CD8-positive, alpha-beta memory T cell (primary cell): ENCODE measurements at regions not wholly inside any gene's neighbourhood (a gene's known extent, or its start where the extent isn't known, plus 50 kb on each side); places are given as distances from the start of the nearest gene placed in this dataset.

Experiments
- CTCF ChIA-PET: fragments of 350-600 bp; sonication (Branson Sonifier 250); formaldehyde crosslinking; loops from one replicate; lab custom pipeline; 2021; ENCODE audit warnings: antibody characterized with exemption; lab: Charles Lee
- POLR2A ChIA-PET: fragments of 350-600 bp; sonication (Branson Sonifier 250); formaldehyde crosslinking; loops from one replicate; lab custom pipeline; 2021; ENCODE audit warnings: antibody characterized with exemption; lab: Charles Lee
- DNase-seq, 5 donors: peaks; one replicate each; pipeline versions ENCODE4 v3.0.0 to v3.0.0-alpha.2; 2020 to 2022; ENCODE audit warnings: mixed read lengths in 1 of 5
- H3K27ac ChIP-seq: one replicate; pipeline ENCODE4 v1.7.0; 2013; ENCODE audit warnings: low read depth, mild to moderate bottlenecking, low read length, moderate library complexity
- H3K27me3 ChIP-seq: 2 replicates; pipeline ENCODE4 v1.7.0; 2013; ENCODE audit warnings: low read length, mild to moderate bottlenecking; ENCODE audit not compliant: insufficient read depth, poor library complexity, severe bottlenecking
- H3K36me3 ChIP-seq: 2 replicates; pipeline ENCODE4 v1.7.0; 2013; ENCODE audit warnings: mild to moderate bottlenecking, low read length, moderate library complexity; ENCODE audit not compliant: insufficient read depth
- H3K4me1 ChIP-seq: 2 replicates; pipeline ENCODE4 v1.7.0; 2013; ENCODE audit warnings: mild to moderate bottlenecking, low read length, moderate library complexity; ENCODE audit not compliant: insufficient read depth
- H3K4me3 ChIP-seq: 2 replicates; pipeline ENCODE4 v1.7.0; 2013; ENCODE audit warnings: mild to moderate bottlenecking, low read length
- H3K9me3 ChIP-seq: 2 replicates; pipeline ENCODE4 v1.7.0; 2013; ENCODE audit warnings: mild to moderate bottlenecking, low read length
- H3K27ac Mint-ChIP-seq, 8 donors: one replicate each; pipeline ENCODE4 v1.8.0; 2020 to 2021; ENCODE audit warnings: mixed read lengths in 8 of 8, mild to moderate bottlenecking in 6 of 8, inconsistent platforms in 3 of 8, moderate library complexity in 3 of 8
- H3K27me3 Mint-ChIP-seq, 2 donors: one replicate each; pipeline ENCODE4 v1.8.0; 2020 to 2021; ENCODE audit warnings: mixed read lengths in 2 of 2, mild to moderate bottlenecking in 1 of 2, moderate library complexity in 1 of 2
- H3K36me3 Mint-ChIP-seq, 3 donors: one replicate each; pipeline ENCODE4 v1.8.0; 2020 to 2021; ENCODE audit warnings: mixed read lengths in 3 of 3, inconsistent platforms in 1 of 3, mild to moderate bottlenecking in 1 of 3
- H3K4me1 Mint-ChIP-seq, 3 donors: one replicate each; pipeline ENCODE4 v1.8.0; 2020 to 2021; ENCODE audit warnings: mixed read lengths in 3 of 3, inconsistent platforms in 1 of 3, mild to moderate bottlenecking in 1 of 3
- H3K4me3 Mint-ChIP-seq, 7 donors: one replicate each; pipeline ENCODE4 v1.8.0; 2020 to 2021; ENCODE audit warnings: mixed read lengths in 7 of 7, mild to moderate bottlenecking in 6 of 7, moderate library complexity in 4 of 7, inconsistent platforms in 2 of 7
- H3K9me3 Mint-ChIP-seq, 5 donors: one replicate each; pipeline ENCODE4 v1.8.0; 2020 to 2022; ENCODE audit warnings: mixed read lengths in 5 of 5, mild to moderate bottlenecking in 3 of 5, moderate library complexity in 2 of 5, inconsistent platforms in 1 of 5

DNA sequence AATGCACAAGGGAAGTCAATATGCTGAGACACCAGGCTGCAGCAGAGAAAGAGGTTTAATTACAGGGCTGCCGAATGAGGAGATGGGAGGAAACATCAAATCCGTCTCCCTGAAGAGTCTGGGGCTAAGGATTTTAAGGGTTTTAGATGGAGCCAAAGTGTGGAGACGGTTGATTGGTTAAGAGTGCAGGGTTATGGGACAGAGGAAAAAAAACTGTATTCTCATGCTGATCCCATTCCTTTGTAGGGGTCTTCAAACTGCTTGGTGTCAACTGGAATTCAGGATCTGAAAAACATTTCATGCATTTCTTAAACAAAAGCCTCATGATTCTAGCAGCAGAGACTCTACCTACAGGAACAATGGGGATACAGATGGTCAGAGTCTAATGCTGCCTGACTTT lies 96.1 kb upstream of the SYNDIG1 start:
- DNase-seq, result no peak
- POLR2A ChIA-PET, result no interaction called here
- CTCF ChIA-PET, result no interaction called here
- Histone ChIP-seq H3K4me1 (no peaks in the 10 kb centered on the region), H3K4me3 (no peak overlapping the region), H3K36me3 (no peaks in the 10 kb centered on the region), H3K27me3 (no peaks in the 10 kb centered on the region), H3K9me3 (no peaks in the 10 kb centered on the region), H3K27ac (no peak overlapping the region)
- H3K9me3 Mint-ChIP-seq, result no peaks in the 10 kb centered on the region
- H3K4me3 Mint-ChIP-seq, result no peak overlapping the region
- H3K27me3 Mint-ChIP-seq, result peaks cover 0 to 3% of the 10 kb centered on the region in 2 donors
- H3K36me3 Mint-ChIP-seq, result no peaks in the 10 kb centered on the region
- no peaks in the 10 kb centered on the region for H3K4me1 Mint-ChIP-seq
- no peak overlapping the region for H3K27ac Mint-ChIP-seq

DNA sequence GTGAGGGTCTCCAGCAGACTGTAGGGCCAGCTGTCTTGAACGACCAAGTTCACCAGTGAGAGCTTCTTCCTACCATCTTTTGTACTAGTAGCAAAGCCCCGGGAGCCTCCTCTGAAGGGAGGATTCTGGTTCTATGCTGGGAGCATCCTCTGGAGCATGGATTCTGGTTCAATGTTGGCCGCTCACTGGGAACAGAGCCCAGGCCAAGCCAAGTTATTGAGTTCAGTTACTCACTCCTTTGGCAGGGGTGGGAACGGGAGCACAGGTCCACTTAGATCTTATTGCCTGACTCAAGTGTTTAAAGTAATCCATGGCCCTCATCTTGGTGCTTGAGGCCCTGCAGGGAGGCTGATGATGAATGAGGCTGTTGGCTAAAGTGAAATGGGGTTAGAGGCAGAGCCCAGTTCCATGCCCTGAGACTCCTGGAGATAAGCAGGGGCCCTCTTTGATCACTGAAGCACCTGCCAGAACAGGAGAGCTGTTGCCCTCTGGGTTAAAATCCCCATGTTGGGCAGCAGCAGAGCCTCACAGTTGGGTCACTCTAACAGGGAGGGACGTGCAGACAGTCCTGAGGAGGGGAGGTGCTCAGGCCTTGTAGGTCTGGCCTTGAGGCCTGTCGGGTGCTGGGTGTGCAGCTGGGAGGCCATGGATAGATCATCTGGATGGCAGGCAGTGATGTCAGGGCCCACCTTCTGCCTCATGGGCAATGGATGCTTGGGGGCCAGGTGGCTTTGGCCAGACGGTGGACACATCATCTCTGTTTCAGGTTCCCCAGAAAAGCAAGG lies 98.3 kb upstream of the SYNDIG1 start:
- H3K27ac Mint-ChIP-seq, result no peak overlapping the region
- Histone ChIP-seq H3K27ac (no peak overlapping the region), H3K27me3 (no peaks in the 10 kb centered on the region), H3K4me1 (no peaks in the 10 kb centered on the region), H3K9me3 (no peaks in the 10 kb centered on the region), H3K36me3 (no peaks in the 10 kb centered on the region), H3K4me3 (no peak overlapping the region)
- POLR2A ChIA-PET, result no interaction called here
- CTCF ChIA-PET, result no interaction called here
- H3K4me3 Mint-ChIP-seq, result no peak overlapping the region
- H3K36me3 Mint-ChIP-seq, result no peaks in the 10 kb centered on the region
- H3K9me3 Mint-ChIP-seq, result no peaks in the 10 kb centered on the region
- no peak for DNase-seq
- H3K27me3 Mint-ChIP-seq, result peaks cover 0 to 3% of the 10 kb centered on the region in 2 donors
- no peaks in the 10 kb centered on the region for H3K4me1 Mint-ChIP-seq

DNA sequence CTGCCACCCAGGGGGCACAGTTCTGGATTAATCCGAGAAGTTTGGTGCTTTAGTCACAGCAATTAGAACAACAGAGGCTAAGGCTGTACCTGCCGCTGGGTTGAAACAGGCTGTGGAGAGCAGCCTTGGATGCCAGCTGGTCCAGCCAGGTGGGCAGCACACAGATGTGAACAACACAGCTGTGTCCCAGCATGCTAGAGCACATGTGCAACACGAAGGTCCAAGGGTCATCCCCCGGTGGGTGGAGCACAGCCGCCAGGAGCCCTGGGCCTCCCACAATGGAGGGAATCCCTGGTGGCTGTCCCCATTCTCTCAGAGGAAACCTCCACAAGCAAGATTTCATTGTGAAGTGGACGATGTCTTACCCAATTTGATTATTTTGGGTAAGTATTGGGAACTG lies 99.2 kb upstream of the SYNDIG1 start:
- no peaks in the 10 kb centered on the region for H3K27me3 ChIP-seq
- H3K9me3 ChIP-seq, result no peaks in the 10 kb centered on the region
- Mint-ChIP-seq H3K27ac (no peak overlapping the region), H3K4me3 (no peak overlapping the region), H3K27me3 (peaks cover 0 to 3% of the 10 kb centered on the region in 2 donors), H3K36me3 (no peaks in the 10 kb centered on the region), H3K4me1 (no peaks in the 10 kb centered on the region), H3K9me3 (no peaks in the 10 kb centered on the region)
- DNase-seq, result no peak
- no peak overlapping the region for H3K27ac ChIP-seq
- POLR2A ChIA-PET, result no interaction called here
- CTCF ChIA-PET, result no interaction called here
- H3K4me1 ChIP-seq, result no peaks in the 10 kb centered on the region
- H3K36me3 ChIP-seq, result no peaks in the 10 kb centered on the region
- no peak overlapping the region for H3K4me3 ChIP-seq

DNA sequence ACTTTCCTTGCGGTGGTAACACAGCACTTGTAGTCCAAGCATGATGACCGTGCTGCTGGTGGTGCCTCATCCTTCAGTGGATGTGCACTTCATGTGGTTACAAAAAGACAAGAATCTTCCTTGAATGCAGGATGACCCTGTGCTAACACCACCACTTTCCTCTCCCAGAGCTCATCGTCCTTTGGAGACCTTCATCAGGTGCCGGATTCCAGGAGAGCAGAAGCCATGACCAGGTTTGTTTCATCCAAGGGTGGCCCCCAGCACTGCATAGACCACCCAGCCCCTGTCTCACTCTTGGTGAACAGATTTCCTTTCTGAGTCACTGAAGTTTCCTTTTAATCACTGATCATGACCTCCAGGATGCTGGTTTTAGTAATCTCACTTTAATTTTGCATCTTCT lies 101.2 kb upstream of the SYNDIG1 start:
- no peaks in the 10 kb centered on the region for H3K9me3 ChIP-seq
- CTCF ChIA-PET, result no interaction called here

DNA sequence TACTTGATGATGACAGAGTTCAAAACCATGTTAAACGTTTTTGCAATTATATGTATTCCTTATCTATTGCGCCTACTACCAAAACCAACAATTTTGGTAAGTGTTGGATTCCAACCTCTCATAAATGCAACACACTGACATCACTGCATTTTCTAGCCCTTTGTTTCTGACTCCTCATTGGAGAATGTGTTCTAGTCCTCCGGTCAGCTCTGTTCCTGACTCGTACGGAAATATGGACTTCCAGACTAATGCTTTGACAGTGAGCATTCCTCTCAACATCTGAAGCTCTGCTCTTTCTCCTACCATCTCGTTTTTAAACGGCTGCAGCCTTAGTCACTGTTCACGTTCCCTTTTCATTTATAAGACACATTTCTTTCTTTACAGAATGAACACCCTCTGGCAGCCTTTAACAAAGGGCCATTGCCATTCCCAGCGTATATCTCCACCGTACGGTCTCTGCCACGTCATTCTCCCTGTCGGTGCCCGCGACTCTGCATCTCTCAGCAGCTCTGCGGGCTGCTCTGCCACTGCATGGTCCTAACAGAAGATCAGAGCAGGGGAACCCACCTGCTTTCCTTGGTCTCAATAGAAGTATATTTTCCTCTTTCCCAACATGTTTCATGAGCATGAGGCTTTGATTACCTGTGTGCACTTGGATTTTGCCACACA lies 103.0 kb upstream of the SYNDIG1 start:
- Mint-ChIP-seq H3K4me3 (no peak overlapping the region), H3K27ac (no peak overlapping the region), H3K36me3 (no peaks in the 10 kb centered on the region), H3K4me1 (no peaks in the 10 kb centered on the region), H3K9me3 (peaks cover 0 to 3% (median 3%) of the 10 kb centered on the region in 5 donors), H3K27me3 (no peaks in the 10 kb centered on the region)
- ChIA-PET POLR2A (no interaction called here), CTCF (interaction anchor here (1.6 kb wide), 1 partner anchor 10 kb away, joined by 4 read pairs; no protein-coding TSS in a partner anchor)
- Histone ChIP-seq H3K36me3 (no peaks in the 10 kb centered on the region), H3K4me3 (no peak overlapping the region), H3K9me3 (no peaks in the 10 kb centered on the region), H3K4me1 (no peaks in the 10 kb centered on the region), H3K27ac (no peak overlapping the region), H3K27me3 (no peaks in the 10 kb centered on the region)
- no peak for DNase-seq

More for the DNA sequence above, 101.2 kb upstream of the SYNDIG1 start:
- Mint-ChIP-seq H3K27ac (no peak overlapping the region), H3K9me3 (no peaks in the 10 kb centered on the region), H3K36me3 (no peaks in the 10 kb centered on the region), H3K27me3 (peaks cover 0 to 3% of the 10 kb centered on the region in 2 donors), H3K4me1 (no peaks in the 10 kb centered on the region), H3K4me3 (no peak overlapping the region)
- Histone ChIP-seq H3K36me3 (no peaks in the 10 kb centered on the region), H3K4me3 (no peak overlapping the region), H3K27me3 (no peaks in the 10 kb centered on the region), H3K4me1 (no peaks in the 10 kb centered on the region), H3K27ac (no peak overlapping the region)
- DNase-seq, result no peak
- POLR2A ChIA-PET, result no interaction called here

DNA sequence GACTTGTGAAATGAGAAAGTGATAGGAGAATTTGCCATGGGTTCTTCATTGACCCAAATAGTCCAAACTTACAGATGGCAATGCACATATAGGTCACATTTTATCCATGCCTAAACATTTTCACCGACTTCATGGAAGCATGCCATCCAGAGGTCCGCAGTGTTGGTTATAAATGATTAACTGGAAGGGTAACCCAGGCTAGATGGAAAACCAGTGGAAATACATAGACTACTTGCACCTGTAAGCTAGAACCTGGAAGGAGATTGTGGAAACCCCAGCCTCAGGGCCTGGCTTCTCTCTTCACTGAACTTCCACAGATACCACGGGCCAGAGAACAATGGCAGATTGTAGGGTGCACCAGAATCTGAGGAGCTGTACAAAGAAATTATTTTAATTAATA lies 103.8 kb upstream of the SYNDIG1 start:
- Mint-ChIP-seq H3K4me3 (no peak overlapping the region), H3K4me1 (no peaks in the 10 kb centered on the region), H3K27me3 (peaks cover 0 to under 1% of the 10 kb centered on the region in 2 donors), H3K36me3 (no peaks in the 10 kb centered on the region), H3K9me3 (peaks cover 0 to 3% (median 3%) of the 10 kb centered on the region in 5 donors), H3K27ac (no peak overlapping the region)
- no peaks in the 10 kb centered on the region for H3K9me3 ChIP-seq
- no peaks in the 10 kb centered on the region for H3K27me3 ChIP-seq
- ChIA-PET CTCF (interaction anchor here (1.6 kb wide), 1 partner anchor 10 kb away, joined by 4 read pairs; no protein-coding TSS in a partner anchor), POLR2A (no interaction called here)
- no peaks in the 10 kb centered on the region for H3K36me3 ChIP-seq
- H3K27ac ChIP-seq, result no peak overlapping the region
- H3K4me1 ChIP-seq, result no peaks in the 10 kb centered on the region
- DNase-seq, result no peak
- H3K4me3 ChIP-seq, result no peak overlapping the region

DNA sequence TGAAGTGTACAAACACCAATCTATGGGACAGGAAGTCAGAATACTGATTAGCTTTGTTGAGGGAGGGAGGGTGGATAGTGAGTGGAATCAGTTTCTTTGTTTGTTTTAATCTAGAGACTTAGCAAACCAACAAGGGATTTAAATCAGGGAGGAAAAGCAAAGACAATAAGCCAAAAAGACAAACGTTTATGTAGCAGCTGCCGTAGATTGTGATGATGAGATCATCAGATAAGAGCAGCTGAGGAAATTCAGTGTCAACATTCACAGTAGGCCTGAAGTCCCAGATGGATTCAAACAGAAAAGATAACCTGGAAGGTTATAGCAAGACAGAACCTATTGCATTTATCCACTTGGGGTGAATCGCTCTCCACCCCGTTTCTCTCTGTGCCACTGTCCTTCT lies 104.9 kb upstream of the SYNDIG1 start:
- no peak for DNase-seq
- ChIA-PET CTCF (no interaction called here), POLR2A (no interaction called here)
- Histone ChIP-seq H3K4me3 (no peak overlapping the region), H3K4me1 (no peaks in the 10 kb centered on the region), H3K27ac (no peak overlapping the region), H3K9me3 (no peaks in the 10 kb centered on the region), H3K36me3 (no peaks in the 10 kb centered on the region), H3K27me3 (no peaks in the 10 kb centered on the region)
- no peaks in the 10 kb centered on the region for H3K4me1 Mint-ChIP-seq
- no peak overlapping the region for H3K27ac Mint-ChIP-seq
- peaks cover 3 to 4% of the 10 kb centered on the region in 2 donors for H3K27me3 Mint-ChIP-seq
- H3K36me3 Mint-ChIP-seq, result no peaks in the 10 kb centered on the region
- H3K4me3 Mint-ChIP-seq, result no peak overlapping the region
- peaks cover 0 to 3% (median 3%) of the 10 kb centered on the region in 5 donors for H3K9me3 Mint-ChIP-seq

DNA sequence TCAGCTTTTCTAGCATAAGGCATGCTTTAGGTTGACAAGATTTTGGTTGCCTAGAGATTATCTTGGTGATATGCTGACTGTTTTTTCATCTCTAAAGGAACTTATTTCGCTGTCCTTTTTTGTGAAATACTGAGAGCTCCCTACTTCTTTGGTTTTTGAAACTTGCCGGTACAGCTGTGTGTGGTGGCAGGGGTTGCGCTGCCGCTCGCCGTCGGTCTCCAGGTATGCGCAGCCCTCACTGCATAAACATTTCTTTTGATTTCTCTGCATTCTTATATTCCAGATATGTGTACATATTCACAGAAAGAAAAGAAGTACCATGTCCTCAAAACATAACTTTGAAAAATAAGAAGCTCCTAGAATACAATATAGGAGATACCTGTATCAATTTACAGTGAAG lies 106.4 kb upstream of the SYNDIG1 start:
- DNase-seq, result no peak
- Histone ChIP-seq H3K27ac (no peak overlapping the region), H3K4me1 (no peaks in the 10 kb centered on the region), H3K36me3 (no peaks in the 10 kb centered on the region), H3K9me3 (no peaks in the 10 kb centered on the region), H3K4me3 (no peak overlapping the region), H3K27me3 (no peaks in the 10 kb centered on the region)
- CTCF ChIA-PET, result no interaction called here
- Mint-ChIP-seq H3K27me3 (peaks cover 3 to 4% of the 10 kb centered on the region in 2 donors), H3K4me3 (no peak overlapping the region), H3K27ac (peak overlapping the region in 1 of 8 donors; percentile 14), H3K36me3 (no peaks in the 10 kb centered on the region), H3K9me3 (peaks cover 0 to 3% (median 3%) of the 10 kb centered on the region in 5 donors), H3K4me1 (no peaks in the 10 kb centered on the region)
- POLR2A ChIA-PET, result no interaction called here
